HL-60 (cell line): ENCODE measurements at regions not wholly inside any gene's neighbourhood (a gene's known extent, or its start where the extent isn't known, plus 50 kb on each side); places are given as distances from the start of the nearest gene placed in this dataset.

Source experiments
- DNase-seq, 2 experiments: peaks; one replicate each; pipeline ENCODE4 v3.0.0-alpha.2; 2010 to 2020; ENCODE audit warnings: low read depth in 1 of 2, low spot score in 1 of 2
- H3K27ac ChIP-seq: fragments of 250-450 bp; sonication (Bioruptor Pico); replicated peaks from 2 replicates; pipeline ENCODE4 v1.5.1; 2020; ENCODE audit warnings: mild to moderate bottlenecking, moderate library complexity
- H3K27me3 ChIP-seq: fragments of 250-450 bp; sonication (Bioruptor Pico); 2 replicates; pipeline ENCODE4 v1.5.1; 2021; ENCODE audit warnings: mild to moderate bottlenecking, moderate library complexity; ENCODE audit not compliant: insufficient read depth, poor library complexity, severe bottlenecking
- H3K4me3 ChIP-seq: replicated peaks from 2 replicates; pipeline ENCODE4 v1.5.1; 2011; ENCODE audit warnings: mild to moderate bottlenecking, control low read depth, low read length; ENCODE audit not compliant: insufficient read depth
- CTCF ChIP-seq: IDR thresholded peaks from one replicate; pipeline ENCODE4 v1.5.1; 2011; ENCODE audit warnings: low read length, control low read depth, inconsistent platforms; ENCODE audit not compliant: insufficient read depth
- GABPA ChIP-seq: IDR thresholded peaks from 2 replicates; pipeline ENCODE4 v1.6.1; 2012; ENCODE audit warnings: low read depth
- POLR2AphosphoS5 ChIP-seq: IDR thresholded peaks from 2 replicates; pipeline ENCODE4 v1.6.1; 2012; ENCODE audit warnings: low read depth
- REST ChIP-seq: IDR thresholded peaks from 2 replicates; pipeline ENCODE4 v1.6.1; 2012; ENCODE audit warnings: low read depth; ENCODE audit not compliant: insufficient replicate concordance
- SPI1 ChIP-seq: IDR thresholded peaks from 2 replicates; pipeline ENCODE4 v1.6.1; 2012; ENCODE audit warnings: low read depth, mild to moderate bottlenecking, borderline replicate concordance

- no peaks in the 10 kb centered on the region for H3K27me3 ChIP-seq
- H3K4me3 ChIP-seq, result no peak overlapping the region
- DNase-seq, result no peak
- TF ChIP-seq SPI1 (no peak), CTCF (no peak), REST (no peak)
- no peak overlapping the region for H3K27ac ChIP-seq
Observed at GRCh38 chr4:108425988-108426387, 194.4 kb upstream of the RPL34 start.

- Histone ChIP-seq H3K27me3 (no peaks in the 10 kb centered on the region), H3K27ac (no peak overlapping the region), H3K4me3 (no peak overlapping the region)
- DNase-seq, result no peak
- no peak for TF ChIP-seq POLR2AphosphoS5
- TF ChIP-seq GABPA, result no peak
- TF ChIP-seq CTCF, result no peak
- no peak for TF ChIP-seq SPI1
- TF ChIP-seq REST, result no peak
Observed at GRCh38 chr4:108417923-108418322, 202.5 kb upstream of the RPL34 start.

- TF ChIP-seq POLR2AphosphoS5, result no peak
- TF ChIP-seq GABPA, result no peak
- no peak for TF ChIP-seq CTCF
- no peak for TF ChIP-seq REST
- no peak for TF ChIP-seq SPI1
- H3K27ac ChIP-seq, result no peak overlapping the region
- H3K4me3 ChIP-seq, result no peak overlapping the region
- DNase-seq, result no peak
- H3K27me3 ChIP-seq, result no peaks in the 10 kb centered on the region
Observed at GRCh38 chr4:108416831-108417230, 203.5 kb upstream of the RPL34 start.
